HFF-Myc (cell line): ENCODE measurements at regions not wholly inside any gene's neighbourhood (a gene's known extent, or its start where the extent isn't known, plus 50 kb on each side); places are given as distances from the start of the nearest gene placed in this dataset.

Source experiments
- DNase-seq: peaks from one replicate; pipeline ENCODE4 v3.0.0-alpha.2; 2011; ENCODE audit warnings: low read depth; ENCODE audit errors: extremely low read depth
- H3K4me3 ChIP-seq: replicated peaks from 2 replicates; pipeline ENCODE4 v1.5.1; 2011; ENCODE audit warnings: low read depth, mild to moderate bottlenecking, control low read depth, low read length
- CTCF ChIP-seq: IDR thresholded peaks from 2 replicates; pipeline ENCODE4 v1.5.1; 2012; ENCODE audit warnings: mild to moderate bottlenecking, low read depth, low read length, control low read depth; ENCODE audit errors: missing control alignments

GRCh38 chr15:85872125-85872524 lies 77.4 kb upstream of the KLHL25 start:
- no peak overlapping the region for H3K4me3 ChIP-seq
- no peak for TF ChIP-seq CTCF
- no peak for DNase-seq

GRCh38 chr15:85874236-85874635 lies 79.5 kb upstream of the KLHL25 start:
- DNase-seq, result no peak
- no peak for TF ChIP-seq CTCF
- H3K4me3 ChIP-seq, result no peak overlapping the region

- DNase-seq, result no peak
- TF ChIP-seq CTCF, result no peak
- no peak overlapping the region for H3K4me3 ChIP-seq
These were observed 81.0 kb upstream of the KLHL25 start for GRCh38 chr15:85875756-85876155.

GRCh38 chr15:85878828-85879225 lies 84.1 kb upstream of the KLHL25 start:
- DNase-seq, result no peak
- TF ChIP-seq CTCF, result no peak
- no peak overlapping the region for H3K4me3 ChIP-seq

- no peak for TF ChIP-seq CTCF
- H3K4me3 ChIP-seq, result no peak overlapping the region
- DNase-seq, result no peak
These were observed 84.8 kb upstream of the KLHL25 start for GRCh38 chr15:85879334-85880163.

- H3K4me3 ChIP-seq, result no peak overlapping the region
- no peak for TF ChIP-seq CTCF
- no peak for DNase-seq
These were observed 85.9 kb upstream of the KLHL25 start for GRCh38 chr15:85880501-85881190.
